ENCODE measurements at regions not wholly inside any gene's neighbourhood (a gene's known extent, or its start where the extent isn't known, plus 50 kb on each side); places are given as distances from the start of the nearest gene placed in this dataset.

- H3K9me3 ChIP-seq (ENCODE audit: low read depth, low read length, poor library complexity, severe bottlenecking): no peaks in the 10 kb centered on the region
- TF ChIP-seq EZH2 (IDR thresholded peaks at IDR 0.05; ENCODE audit: borderline replicate concordance, low read depth, low read length, poor library complexity, severe bottlenecking): no peak
- TF ChIP-seq, protein P1, sequence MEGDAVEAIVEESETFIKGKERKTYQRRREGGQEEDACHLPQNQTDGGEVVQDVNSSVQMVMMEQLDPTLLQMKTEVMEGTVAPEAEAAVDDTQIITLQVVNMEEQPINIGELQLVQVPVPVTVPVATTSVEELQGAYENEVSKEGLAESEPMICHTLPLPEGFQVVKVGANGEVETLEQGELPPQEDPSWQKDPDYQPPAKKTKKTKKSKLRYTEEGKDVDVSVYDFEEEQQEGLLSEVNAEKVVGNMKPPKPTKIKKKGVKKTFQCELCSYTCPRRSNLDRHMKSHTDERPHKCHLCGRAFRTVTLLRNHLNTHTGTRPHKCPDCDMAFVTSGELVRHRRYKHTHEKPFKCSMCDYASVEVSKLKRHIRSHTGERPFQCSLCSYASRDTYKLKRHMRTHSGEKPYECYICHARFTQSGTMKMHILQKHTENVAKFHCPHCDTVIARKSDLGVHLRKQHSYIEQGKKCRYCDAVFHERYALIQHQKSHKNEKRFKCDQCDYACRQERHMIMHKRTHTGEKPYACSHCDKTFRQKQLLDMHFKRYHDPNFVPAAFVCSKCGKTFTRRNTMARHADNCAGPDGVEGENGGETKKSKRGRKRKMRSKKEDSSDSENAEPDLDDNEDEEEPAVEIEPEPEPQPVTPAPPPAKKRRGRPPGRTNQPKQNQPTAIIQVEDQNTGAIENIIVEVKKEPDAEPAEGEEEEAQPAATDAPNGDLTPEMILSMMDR (conservative IDR thresholded peaks at IDR 0.05; ENCODE audit: low read depth, low read length): no peak
- H3K4me1 ChIP-seq (ENCODE audit: insufficient read depth, low read length, poor library complexity, severe bottlenecking): no peaks in the 10 kb centered on the region
- CTCF ChIA-PET: no interaction called here
- no peaks in the 10 kb centered on the region for H3K27me3 ChIP-seq (replicated peaks; ENCODE audit: insufficient read depth, low read depth, low read length, poor library complexity)
- H3K36me3 ChIP-seq (ENCODE audit: insufficient read depth, low read length, poor library complexity, severe bottlenecking): no peaks in the 10 kb centered on the region
- no peak overlapping the region for H3K4me3 ChIP-seq (ENCODE audit: low read depth, low read length, poor library complexity, severe bottlenecking)
- no peak overlapping the region for H3K27ac ChIP-seq (ENCODE audit: low read depth, low read length, poor library complexity, severe bottlenecking)
- intact Hi-C loops (cut with micrococcal nuclease; ENCODE audit: unreplicated experiment): no loop called here
- no peak for DNase-seq (ENCODE audit: low spot score)
- POLR2A ChIA-PET (ENCODE audit: low non-redundant PET): no interaction called here
- BruUV-seq (replicated peaks): no TSS peak
Measured at GRCh38 chr4:114191496-114191895, 212.0 kb upstream of the ARSJ start.

DNA sequence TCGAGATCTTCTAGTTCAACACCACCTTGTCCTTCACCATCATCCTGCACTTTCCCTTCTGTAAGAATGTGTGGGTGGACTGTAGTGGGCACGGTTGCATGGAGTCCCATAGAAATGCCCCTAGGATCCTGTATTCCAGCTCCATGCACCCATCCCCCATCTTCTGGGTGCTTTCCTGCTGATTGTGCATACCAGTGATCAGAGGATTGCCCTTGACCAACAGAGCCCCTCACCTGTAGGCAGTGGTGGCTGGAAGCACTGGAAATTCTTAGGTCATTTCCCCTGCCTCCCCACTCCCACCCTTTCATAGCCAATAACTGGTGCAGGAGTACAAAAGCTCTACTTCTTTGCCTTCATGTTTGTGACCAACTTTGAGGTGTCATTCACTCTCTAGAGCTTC is 213.4 kb upstream of the ARSJ start:
- DNase-seq (ENCODE audit: low spot score): no peak
- no peaks in the 10 kb centered on the region for H3K36me3 ChIP-seq (ENCODE audit: insufficient read depth, low read length, poor library complexity, severe bottlenecking)
- H3K27me3 ChIP-seq (replicated peaks; ENCODE audit: insufficient read depth, low read depth, low read length, poor library complexity): no peaks in the 10 kb centered on the region
- intact Hi-C loops (cut with micrococcal nuclease; ENCODE audit: unreplicated experiment): no loop called here
- no peak overlapping the region for H3K4me3 ChIP-seq (ENCODE audit: low read depth, low read length, poor library complexity, severe bottlenecking)
- no peaks in the 10 kb centered on the region for H3K4me1 ChIP-seq (ENCODE audit: insufficient read depth, low read length, poor library complexity, severe bottlenecking)
- ChIA-PET CTCF (no interaction called here), POLR2A (ENCODE audit: low non-redundant PET) (no interaction called here)
- no peak overlapping the region for H3K27ac ChIP-seq (ENCODE audit: low read depth, low read length, poor library complexity, severe bottlenecking)
- no TSS peak for BruUV-seq (replicated peaks)
- no peak for TF ChIP-seq EZH2 (IDR thresholded peaks at IDR 0.05; ENCODE audit: borderline replicate concordance, low read depth, low read length, poor library complexity, severe bottlenecking)
- TF ChIP-seq, protein P1 (conservative IDR thresholded peaks at IDR 0.05; ENCODE audit: low read depth, low read length): no peak
- no peaks in the 10 kb centered on the region for H3K9me3 ChIP-seq (ENCODE audit: low read depth, low read length, poor library complexity, severe bottlenecking)

GRCh38 chr4:114193624-114194399 is 214.4 kb upstream of the ARSJ start:
- Histone ChIP-seq H3K27me3 (replicated peaks; ENCODE audit: insufficient read depth, low read depth, low read length, poor library complexity) (no peaks in the 10 kb centered on the region), H3K4me3 (ENCODE audit: low read depth, low read length, poor library complexity, severe bottlenecking) (no peak overlapping the region), H3K4me1 (ENCODE audit: insufficient read depth, low read length, poor library complexity, severe bottlenecking) (no peaks in the 10 kb centered on the region), H3K27ac (ENCODE audit: low read depth, low read length, poor library complexity, severe bottlenecking) (no peak overlapping the region), H3K36me3 (ENCODE audit: insufficient read depth, low read length, poor library complexity, severe bottlenecking) (no peaks in the 10 kb centered on the region), H3K9me3 (ENCODE audit: low read depth, low read length, poor library complexity, severe bottlenecking) (no peaks in the 10 kb centered on the region)
- intact Hi-C loops (cut with micrococcal nuclease; ENCODE audit: unreplicated experiment): no loop called here
- TF ChIP-seq EZH2 (IDR thresholded peaks at IDR 0.05; ENCODE audit: borderline replicate concordance, low read depth, low read length, poor library complexity, severe bottlenecking): no peak
- TF ChIP-seq, protein P1 (conservative IDR thresholded peaks at IDR 0.05; ENCODE audit: low read depth, low read length): no peak
- no peak for DNase-seq (ENCODE audit: low spot score)
- POLR2A ChIA-PET (ENCODE audit: low non-redundant PET): no interaction called here
- no TSS peak for BruUV-seq (replicated peaks)
- CTCF ChIA-PET: no interaction called here
